Left ventricle myocardium superior (tissue), 1 donor: ENCODE measurements at regions not wholly inside any gene's neighbourhood (a gene's known extent, or its start where the extent isn't known, plus 50 kb on each side); places are given as distances from the start of the nearest gene placed in this dataset.
"Not testable (repeated sequence)": the region's sequence is repeated elsewhere in the genome, so short reads cannot be mapped to it uniquely, and the experiment has no call there.

Experiments used
- ATAC-seq: fragments of 200-7000 bp; cut with Tn5 transposase; one replicate; pipeline ENCODE4 v1.9.1; 2020; ENCODE audit warnings: mild to moderate bottlenecking, moderate library complexity
- DNase-seq: peaks from one replicate; pipeline ENCODE4 v3.0.0-alpha.2; 2020
- intact Hi-C: fragments of 100-400 bp; cut with micrococcal nuclease; formaldehyde crosslinking; loops from one replicate; pipeline ENCODE4 v1.11.0; 2022
- donor health status: DM: no; HTN: yes; CAD: no; lungs with severe emphysema.

DNA sequence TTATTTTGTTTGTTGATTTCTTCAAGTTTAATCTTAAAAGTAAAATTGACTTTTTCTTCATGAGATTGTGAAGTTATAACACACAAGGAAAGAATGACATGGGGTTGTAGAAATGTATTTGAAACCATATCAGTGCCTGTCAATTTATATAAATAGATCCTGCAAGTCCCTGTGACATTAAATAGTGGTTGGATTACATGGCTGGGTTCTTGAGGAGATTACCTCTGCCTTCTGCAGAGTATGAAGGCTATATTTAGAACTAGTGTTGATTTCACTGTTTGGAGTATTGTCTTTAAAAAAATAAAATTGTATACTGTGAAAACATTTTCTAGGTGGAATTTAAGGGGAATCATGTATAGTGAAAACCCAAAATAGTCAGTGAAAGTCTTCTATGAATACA lies 385.8 kb upstream of the SMIM30 start:
- DNase-seq (no peak), ATAC-seq (peak; percentile 73)
- intact Hi-C loops: no loop called here

DNA sequence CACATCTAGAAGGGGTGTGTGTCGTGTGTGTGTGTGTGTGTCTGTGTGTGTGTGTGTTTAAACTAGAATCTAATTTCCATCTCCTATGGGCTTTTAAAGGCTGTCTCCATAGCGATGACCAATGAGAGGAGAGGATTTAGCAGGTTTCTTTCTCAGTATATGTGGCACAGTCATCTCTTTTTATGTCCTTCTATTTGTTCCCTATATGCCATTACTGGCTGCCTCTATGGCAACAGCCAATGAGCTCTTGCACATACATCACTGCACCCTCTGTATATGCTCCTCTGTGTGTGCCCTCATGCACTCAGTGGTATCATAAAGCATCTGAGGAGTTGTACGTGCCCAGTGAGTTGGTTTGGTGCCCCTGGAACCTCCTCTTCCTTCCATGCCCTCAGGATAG lies 378.2 kb upstream of the SMIM30 start:
- intact Hi-C loops, ATAC-seq, DNase-seq: not testable (repeated sequence)

DNA sequence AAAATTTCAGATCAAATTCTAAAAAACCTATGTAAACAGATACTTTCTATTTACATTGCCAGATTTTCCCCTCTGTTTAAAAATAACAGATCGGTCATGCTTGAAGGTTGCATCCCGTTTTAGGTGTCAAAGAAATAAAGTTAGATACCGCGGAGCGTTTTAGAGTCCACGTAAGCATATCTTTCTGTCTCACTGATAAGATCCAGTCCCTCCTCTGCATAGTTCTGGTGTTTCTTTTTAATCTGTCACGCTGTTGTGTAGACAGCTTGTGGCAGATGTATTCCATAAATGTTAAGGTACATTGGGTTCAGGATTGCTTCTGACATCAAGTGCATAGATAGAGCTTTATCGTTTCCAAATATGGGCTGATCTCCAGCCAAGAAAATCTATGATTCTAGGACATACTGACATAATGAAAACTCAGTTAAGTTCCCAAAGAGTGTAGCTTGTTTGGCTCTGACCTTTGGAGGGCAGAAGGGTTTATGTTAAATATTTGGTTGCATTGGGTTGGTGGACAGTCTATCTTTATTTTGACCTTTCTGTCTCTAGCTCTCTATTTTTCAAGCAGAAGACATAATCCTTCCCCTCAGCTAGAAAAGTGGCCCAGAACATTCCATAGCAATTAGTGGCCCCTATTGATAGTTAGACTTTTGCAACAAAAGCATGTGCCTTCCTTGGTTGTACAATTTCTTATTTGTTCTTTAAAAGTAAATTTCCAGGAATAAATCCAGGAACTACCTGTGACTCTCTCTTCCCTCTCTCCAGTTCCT lies 376.6 kb upstream of the SMIM30 start:
- DNase-seq, intact Hi-C loops: not testable (repeated sequence)
- peak; percentile 98 for ATAC-seq

DNA sequence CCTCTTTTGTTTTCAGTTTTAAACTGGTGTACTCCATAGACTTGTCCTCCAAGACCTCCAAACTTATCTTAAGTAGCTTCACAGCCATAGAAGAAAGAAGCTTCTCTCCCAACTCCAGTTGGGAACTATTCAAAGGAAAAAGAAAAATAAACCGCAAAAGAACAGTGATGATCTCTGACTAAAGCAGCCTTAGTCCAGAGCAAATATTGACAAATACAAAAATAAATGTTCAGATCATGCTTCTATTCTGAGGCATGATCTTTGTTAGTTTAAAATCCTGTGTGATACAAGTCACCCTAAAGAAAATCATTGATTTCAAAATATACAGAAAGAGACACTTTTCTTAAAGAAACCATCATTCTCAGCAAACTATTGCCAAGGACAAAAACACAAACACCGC lies 373.0 kb upstream of the SMIM30 start:
- no peak for ATAC-seq
- intact Hi-C loops: no loop called here

DNA sequence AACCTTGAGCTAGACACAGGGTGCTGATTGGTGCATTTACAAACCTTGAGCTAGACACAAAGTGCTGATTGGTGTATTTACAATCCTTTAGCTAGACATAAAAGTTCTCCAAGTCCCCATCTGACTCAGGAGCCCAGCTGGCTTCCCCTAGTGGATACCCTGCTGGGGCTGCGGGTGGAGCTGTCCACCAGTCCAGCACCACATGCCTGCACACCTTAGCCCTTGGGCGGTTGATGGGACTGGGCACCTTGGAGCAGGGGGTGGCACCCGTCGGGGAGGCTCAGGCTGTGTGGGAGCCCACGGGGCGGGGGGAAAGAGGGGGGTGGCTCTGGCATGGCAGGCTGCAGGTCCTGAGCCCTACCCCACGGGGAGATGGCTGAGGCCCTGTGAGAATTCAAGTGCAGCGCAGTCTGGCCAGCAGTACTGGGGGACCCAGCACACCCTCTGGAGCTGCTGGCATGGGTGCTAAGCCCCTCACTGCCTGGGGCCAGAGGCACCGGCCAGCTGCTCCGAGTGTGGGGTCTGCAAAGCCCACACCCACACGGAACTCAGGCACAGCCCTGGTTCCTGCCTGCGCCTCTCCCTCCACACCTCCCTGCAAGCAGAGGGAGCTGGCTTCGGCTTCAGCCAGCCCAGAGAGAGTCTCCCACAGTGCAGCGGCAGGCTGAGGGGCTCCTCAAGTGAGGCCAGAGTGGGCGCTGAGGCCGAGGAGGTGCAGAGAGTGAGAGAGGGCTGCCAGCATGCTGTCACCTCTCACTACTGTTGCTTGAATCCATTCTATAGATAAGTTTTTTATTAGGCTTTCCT lies 369.8 kb upstream of the SMIM30 start:
- ATAC-seq (no peak), DNase-seq (no peak)
- intact Hi-C loops: no loop called here

More for the DNA sequence above, 373.0 kb upstream of the SMIM30 start:
- no peak for DNase-seq

DNA sequence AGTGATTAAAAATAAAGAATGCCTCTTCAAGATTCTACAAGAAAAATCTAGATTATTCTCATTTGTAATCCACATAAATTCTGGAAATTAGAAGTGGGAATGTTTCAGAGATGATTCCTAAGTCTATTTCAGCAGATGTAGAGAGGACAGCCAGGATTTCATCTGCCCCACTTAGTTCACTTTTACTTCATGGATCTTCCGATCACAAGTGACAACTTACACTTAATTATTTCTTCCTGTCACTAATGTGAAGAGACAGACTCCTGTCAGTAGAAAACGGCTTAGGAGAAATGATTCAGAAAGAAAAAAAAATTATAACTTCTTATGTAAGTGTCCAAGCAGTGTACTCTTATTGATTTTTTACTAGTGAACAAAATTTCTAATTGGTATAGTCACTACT lies 368.2 kb upstream of the SMIM30 start:
- intact Hi-C loops: no loop called here
- no peak for DNase-seq
- ATAC-seq: no peak

DNA sequence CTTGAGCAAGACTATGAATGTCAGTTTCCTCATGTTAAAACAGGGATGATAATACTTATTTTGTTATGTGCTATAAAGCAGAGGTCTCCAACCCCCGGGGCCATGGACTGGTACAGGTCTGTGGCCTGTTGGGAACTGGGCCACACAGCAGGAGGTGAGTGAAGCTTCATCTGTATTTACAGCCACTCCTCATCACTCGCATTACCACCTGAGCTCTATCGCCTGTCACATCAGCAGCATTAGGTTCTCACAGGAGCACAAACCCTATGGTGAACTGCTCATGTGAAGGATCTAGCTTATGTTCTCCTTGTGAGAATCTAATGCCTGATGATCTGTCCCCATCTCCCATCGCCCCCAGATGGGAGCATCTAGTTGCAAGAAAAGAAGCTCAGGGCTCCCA lies 365.3 kb upstream of the SMIM30 start:
- no peak for ATAC-seq
- intact Hi-C loops: no loop called here

DNA sequence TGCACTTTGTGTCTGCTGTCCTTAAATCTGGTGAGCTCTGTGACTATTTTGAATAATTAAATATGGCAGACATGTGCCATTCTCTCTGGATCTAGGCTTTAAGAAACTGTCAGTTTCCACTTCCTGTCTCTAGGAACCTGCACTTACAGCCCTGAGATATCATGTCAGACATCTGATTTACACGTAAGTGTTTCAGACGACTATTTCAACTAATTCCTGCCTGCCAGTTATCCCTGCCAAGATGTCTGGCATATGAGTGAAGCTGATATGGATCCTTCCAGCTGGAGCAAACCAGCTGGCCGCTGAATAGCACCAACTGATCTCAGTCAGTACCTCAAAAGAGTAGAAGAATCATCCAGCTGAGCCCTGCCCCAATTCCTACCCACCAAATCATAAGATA lies 362.2 kb upstream of the SMIM30 start:
- ATAC-seq (no peak), DNase-seq (no peak)
- intact Hi-C loops: no loop called here

More for the DNA sequence above, 365.3 kb upstream of the SMIM30 start:
- no peak for DNase-seq

DNA sequence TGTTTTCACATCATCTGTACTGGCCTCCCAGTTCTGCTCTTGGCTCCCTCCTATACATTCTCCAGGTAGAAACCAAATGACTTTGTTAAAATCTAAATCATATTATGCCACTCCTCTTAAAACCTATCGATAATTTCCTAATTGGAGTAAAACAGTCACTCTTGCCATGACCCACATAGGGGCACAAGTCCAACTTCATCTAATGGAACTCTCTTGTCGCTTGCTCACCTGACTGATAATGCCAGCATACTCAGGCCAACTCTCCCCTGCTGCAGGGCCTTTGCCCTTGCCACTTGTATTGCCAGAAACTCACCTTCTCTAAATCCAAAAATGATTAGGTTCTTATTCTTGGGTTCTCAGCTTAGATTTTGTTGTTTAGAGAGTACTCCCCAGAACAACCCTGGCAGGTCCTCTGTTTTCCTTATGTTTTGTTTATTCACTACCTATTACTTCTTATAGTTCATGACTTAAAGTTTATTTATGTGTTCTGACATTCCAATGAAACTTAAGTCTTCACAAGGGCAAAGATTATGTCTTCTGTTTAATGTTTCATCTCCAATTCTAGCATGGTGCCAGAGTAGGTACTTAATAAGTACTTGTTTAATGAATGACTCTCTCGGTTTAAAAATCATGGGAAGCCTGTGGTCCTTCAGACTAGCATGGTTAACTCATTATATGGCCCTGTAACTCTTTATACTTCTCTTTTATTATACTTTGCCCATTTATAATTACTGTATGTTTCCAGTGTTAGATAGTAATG lies 345.9 kb upstream of the SMIM30 start:
- no peak for ATAC-seq
- intact Hi-C loops: no loop called here
- DNase-seq: no peak

DNA sequence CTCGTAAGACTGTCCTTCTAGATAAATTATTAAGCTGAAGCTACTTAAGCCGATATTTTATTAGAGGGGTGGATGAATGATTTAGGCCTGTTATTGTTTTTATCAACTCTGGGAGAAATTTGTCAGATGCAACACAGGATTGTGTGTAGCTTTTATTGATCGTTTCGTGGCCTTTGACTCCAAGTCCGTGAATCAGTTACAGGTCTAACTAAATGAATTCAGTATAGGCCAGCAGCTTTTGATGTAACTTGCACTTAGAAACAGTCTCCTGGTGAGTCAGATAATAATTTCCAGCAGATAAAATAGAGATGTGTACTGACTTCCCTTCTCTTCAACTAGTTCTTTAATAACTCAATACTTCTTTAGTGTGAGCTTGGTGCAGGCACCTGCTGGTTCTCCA lies 341.7 kb upstream of the SMIM30 start:
- intact Hi-C loops: no loop called here
- ATAC-seq: no peak
- DNase-seq: no peak

DNA sequence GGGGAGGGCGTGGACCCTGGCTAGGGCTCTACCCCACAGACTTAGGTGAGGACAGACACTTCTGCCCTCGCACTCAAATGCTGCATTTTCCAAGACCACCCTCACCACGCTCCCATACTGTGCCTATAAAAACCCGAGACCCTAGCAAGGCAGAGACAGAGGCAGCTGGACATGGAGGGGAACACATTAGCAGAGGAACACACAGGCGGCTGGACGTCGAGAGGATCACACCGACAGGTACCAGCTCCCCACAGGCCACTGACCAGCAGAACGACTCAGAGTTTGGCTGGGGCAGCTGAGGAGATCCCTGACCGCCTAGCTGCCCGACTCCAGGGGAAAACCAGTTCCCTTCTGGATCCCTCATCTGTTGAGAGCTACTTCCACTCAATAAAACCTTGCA lies 338.2 kb upstream of the SMIM30 start:
- ATAC-seq: no peak
- intact Hi-C loops: no loop called here
- DNase-seq: no peak

DNA sequence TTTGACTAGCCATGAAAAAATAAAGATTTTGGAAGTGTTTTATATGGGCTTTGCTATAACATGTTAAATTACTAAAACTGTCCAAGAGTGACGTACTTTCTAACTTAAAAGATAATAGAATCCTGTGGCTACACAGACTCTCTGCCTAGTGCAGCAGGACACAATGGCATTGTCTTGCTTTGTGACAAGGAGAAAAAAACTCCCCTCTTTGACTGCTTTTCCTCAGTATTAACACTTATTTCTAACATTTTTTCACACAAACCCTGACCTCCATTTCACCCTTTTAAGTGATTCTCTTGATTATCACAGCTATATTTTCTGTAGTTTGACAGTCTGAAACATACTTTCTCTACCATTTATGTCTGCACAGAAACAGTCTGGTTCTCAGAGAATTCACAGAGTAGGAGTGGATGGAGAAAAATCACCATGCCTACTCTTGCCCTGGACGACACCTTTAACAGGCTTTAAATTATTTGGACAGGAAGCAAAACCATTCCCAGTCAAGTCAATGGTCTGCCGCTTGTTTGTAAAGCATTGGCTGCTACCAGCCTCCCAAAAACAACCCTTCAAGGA lies 336.3 kb upstream of the SMIM30 start:
- intact Hi-C loops: no loop called here
- no peak for ATAC-seq

DNA sequence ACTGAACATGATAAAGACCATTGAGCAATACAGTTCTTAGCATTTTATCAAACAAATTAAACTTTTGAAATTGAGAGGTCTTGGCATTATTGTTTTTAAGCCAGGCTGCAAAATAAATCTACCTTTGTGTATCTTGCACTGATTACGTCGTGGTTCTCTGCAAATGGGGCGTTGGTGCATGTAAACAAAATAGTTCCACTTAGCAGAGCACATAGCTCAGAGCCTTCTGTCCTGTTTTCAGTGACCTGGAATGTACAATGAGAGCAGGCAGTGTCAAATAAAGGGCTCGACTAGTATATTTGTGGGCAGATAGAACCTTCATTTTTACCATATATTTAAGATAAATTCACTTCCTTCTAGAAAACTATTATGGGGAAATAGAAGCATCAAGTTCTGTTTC lies 333.9 kb upstream of the SMIM30 start:
- intact Hi-C loops: no loop called here
- DNase-seq: no peak
- no peak for ATAC-seq

More for the DNA sequence above, 336.3 kb upstream of the SMIM30 start:
- no peak for DNase-seq

DNA sequence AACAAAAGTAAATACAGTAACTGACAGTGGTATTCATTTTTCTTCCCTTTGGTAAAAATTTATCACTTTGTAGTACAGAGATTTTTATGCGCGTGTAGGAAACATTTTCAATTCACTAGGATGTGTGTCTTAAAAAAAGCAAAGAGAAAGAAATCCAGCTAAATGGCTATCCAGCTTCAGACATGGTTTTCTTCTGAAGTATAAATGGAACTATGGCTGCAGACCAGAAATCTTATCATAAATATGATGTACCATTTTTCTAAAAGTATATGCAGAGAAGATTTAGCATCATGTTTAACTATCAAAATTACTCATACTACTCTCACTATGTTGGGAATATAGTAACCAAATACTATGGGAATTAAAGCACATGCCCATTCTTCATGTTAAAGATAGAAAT lies 328.4 kb upstream of the SMIM30 start:
- intact Hi-C loops: no loop called here
- ATAC-seq (no peak), DNase-seq (no peak)

DNA sequence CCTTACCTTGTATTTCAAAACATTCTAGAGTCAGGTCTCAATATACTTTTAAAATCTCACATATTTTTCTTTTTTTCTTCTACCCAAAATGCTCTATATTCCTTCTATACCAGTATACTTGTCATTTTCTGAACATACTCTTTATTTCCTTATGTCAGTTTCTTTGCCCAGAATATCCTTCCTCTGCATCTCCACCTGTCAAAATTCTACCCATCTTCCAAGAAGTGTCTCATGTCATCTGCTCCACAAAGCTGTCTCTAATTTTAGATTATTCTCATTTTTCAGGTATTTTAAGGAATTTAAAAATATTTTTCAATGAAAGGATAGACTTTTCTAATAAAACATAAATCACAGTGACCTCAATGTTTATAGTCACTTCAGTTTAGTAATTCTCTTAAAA lies 328.0 kb upstream of the SMIM30 start:
- intact Hi-C loops: no loop called here
- ATAC-seq: no peak
- DNase-seq: no peak

DNA sequence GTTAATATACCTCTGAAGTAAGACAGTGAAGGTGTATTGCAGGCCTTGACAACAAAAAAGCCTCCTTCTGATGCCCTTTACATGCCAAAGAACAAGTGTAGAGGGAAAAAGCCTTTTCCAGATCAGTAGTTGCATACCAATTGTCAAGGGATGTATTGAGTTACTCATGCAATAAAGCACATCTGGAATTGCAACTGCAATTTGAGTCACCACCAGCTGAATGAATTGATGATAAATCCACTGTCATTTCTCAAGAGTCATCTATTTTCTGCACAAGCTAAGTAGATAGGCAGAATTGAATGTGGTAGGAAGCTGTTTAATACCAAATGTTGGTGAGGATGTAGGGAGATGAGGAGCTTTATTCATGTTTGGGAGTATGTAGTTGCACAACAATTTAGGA lies 325.9 kb upstream of the SMIM30 start:
- intact Hi-C loops: no loop called here
- ATAC-seq (no peak), DNase-seq (no peak)

DNA sequence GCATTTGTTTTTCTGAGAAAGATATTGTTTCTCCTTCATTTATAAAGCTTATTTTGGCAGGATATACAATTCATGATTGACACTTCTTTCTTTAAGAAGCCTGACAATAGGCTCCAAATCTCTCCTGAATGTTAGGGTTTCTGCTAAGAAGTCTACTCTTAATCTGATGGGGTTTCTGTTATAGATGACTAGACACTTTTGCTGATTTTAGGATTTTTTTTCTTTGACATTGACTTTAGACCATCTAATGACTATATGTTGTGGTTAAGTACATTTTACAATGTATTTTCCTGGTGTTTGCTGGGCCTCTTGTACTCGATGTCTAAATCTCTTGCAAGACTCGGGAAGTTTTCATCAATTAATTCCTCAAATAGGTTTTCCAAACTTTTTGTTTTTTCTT lies 321.8 kb upstream of the SMIM30 start:
- ATAC-seq: no peak
- DNase-seq: no peak
- intact Hi-C loops: no loop called here

DNA sequence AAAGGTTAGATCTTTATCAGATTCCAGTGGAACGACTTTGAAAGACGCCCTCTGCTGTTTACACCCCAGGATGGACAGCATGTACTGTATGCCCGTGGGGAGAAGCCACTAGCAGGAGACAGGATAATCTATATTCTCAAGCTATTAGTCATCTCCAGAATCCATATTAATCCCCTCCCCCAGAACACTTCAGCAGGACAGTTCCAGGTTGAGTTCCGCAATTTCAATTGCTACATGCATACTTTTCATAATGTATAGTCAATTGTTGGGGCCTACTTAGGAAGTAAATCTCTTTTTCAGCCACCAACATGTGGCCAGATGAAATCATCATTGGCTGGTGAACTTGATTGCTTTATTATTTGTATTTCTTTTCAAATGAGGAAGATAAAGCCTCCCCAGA lies 313.1 kb upstream of the SMIM30 start:
- DNase-seq (no peak), ATAC-seq (no peak)
- intact Hi-C loops: no loop called here

DNA sequence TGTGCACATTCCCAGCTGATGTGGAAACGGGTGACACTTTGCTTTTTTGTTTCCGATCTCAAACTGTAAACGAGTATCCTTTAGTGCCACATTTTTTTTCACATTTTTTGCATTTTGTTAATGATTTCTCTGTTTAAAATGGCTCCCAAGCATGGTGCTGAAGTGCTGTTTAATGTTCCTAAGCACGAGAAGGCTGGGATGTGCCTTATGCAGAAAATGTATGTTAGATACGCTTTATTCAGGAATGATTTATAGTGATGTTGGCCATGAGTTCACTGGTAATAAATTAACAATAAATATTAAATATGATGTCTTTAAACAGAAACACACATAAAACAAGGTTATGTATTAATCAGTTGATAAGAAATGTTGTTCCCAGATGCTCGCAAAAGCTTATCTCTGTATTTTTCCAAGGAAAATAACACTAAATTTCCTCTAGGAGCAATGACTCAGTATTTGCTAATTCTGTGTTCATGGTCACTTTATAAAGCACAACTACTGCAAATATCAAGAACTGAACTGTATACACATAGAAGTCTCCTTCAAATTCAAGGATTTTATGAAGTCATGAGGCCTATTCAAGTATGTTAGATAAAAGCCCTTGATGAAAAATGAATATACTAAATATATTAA lies 305.9 kb upstream of the SMIM30 start:
- DNase-seq: no peak
- intact Hi-C loops: loop anchor here (10.0 kb wide), 1 partner anchor 870 kb away; no protein-coding TSS in a partner anchor
- no peak for ATAC-seq
